AG04449 (cell line): ENCODE measurements at regions not wholly inside any gene's neighbourhood (a gene's known extent, or its start where the extent isn't known, plus 50 kb on each side); places are given as distances from the start of the nearest gene placed in this dataset.

Experiments
- CTCF ChIA-PET: fragments of 350-600 bp; formaldehyde crosslinking; extraction: SDS; loops from one replicate; lab custom pipeline; 2021; ENCODE audit warnings: antibody characterized with exemption; lab: Yijun Ruan, JAX
- POLR2A ChIA-PET: fragments of 400-600, 350-600 bp; formaldehyde crosslinking; extraction: SDS; loops from one replicate; lab custom pipeline; 2020; ENCODE audit warnings: antibody characterized with exemption, inconsistent platforms; lab: Yijun Ruan, JAX
- DNase-seq: peaks from one replicate; pipeline ENCODE4 v3.0.0-alpha.2; 2010; ENCODE audit warnings: low read depth, low spot score
- H3K4me3 ChIP-seq: 2 replicates; pipeline ENCODE4 v1.5.1; 2011; ENCODE audit warnings: low read depth, mild to moderate bottlenecking, control low read depth, low read length
- TF ChIP-seq, protein P1 (sequence below): IDR thresholded peaks from one replicate; pipeline ENCODE4 v1.5.1; 2011; ENCODE audit warnings: mild to moderate bottlenecking, moderate library complexity, low read length, control low read depth, inconsistent platforms; ENCODE audit not compliant: insufficient read depth; ENCODE audit errors: missing control alignments

DNA sequence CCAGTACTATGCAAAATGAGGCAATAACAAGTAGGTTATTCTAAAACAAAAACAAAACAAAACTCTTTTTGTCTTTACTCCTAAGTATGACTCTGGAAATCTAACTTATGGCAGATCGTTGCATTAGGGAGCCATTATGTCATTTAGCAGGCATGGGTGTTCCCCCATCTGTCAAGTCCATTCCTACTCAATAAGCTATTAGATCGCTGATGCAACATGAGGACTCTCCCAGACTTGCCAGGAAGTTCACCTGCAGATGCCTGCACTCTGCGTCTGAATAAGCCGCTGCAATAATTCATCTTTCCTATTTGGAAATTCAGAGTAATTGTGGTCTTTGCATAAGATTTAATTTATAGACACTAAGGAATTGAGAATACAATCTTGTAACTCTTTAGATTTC, 585.0 kb downstream of the KIF4B start:
- H3K4me3 ChIP-seq, result no peak overlapping the region
- POLR2A ChIA-PET, result no interaction called here
- TF ChIP-seq, protein P1, sequence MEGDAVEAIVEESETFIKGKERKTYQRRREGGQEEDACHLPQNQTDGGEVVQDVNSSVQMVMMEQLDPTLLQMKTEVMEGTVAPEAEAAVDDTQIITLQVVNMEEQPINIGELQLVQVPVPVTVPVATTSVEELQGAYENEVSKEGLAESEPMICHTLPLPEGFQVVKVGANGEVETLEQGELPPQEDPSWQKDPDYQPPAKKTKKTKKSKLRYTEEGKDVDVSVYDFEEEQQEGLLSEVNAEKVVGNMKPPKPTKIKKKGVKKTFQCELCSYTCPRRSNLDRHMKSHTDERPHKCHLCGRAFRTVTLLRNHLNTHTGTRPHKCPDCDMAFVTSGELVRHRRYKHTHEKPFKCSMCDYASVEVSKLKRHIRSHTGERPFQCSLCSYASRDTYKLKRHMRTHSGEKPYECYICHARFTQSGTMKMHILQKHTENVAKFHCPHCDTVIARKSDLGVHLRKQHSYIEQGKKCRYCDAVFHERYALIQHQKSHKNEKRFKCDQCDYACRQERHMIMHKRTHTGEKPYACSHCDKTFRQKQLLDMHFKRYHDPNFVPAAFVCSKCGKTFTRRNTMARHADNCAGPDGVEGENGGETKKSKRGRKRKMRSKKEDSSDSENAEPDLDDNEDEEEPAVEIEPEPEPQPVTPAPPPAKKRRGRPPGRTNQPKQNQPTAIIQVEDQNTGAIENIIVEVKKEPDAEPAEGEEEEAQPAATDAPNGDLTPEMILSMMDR, result no peak
- CTCF ChIA-PET, result no interaction called here
- no peak for DNase-seq

DNA sequence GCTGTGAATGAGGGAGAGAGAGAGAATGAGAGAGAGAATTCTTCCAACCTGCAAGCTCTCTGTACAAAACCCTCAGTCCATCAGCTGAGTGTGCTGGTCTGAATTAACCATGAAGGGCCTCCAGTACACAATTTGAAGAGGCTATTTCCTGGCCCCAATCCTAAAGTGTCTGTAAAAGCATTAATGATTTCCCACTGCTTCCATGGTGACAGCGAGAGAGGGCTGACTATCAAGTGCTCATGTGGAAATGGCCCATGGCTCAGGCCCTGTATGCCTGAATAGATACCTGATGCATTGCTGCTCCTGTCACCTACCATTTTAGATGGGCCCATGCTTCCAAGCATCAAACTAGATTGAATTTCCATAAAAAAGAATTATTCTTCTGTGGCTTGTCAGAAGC, 592.4 kb downstream of the KIF4B start:
- no peak for DNase-seq
- TF ChIP-seq, protein P1, result no peak
- ChIA-PET CTCF (no interaction called here), POLR2A (no interaction called here)
- H3K4me3 ChIP-seq, result no peak overlapping the region

DNA sequence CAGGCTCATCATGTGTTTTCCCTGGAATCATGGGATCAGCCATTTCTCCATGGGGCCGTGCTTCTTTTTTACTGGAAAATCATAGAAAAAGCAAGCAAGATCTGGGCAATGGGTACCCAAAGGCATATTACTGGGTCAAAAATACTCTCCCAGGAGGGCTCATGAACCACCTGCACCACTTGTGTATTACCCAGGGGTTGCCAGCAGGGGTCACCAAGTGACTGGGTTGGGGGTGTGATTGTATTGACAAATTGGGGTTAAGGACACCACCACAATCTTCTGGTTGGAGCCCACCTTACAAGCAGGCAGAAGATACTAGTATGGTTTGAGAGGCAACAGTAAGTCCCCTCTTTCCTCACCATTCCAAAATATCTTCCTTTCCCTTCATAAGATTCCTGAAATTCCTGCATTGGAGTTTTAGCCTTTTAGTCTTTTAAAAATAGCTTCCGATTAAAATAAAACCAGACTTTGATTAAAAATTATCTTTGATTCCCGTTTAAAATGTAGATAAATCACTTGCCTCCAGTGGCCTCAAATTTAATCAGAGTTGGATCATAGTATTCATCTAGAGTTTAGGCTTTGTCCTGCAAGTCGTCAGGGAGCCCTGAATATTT, 603.3 kb downstream of the KIF4B start:
- CTCF ChIA-PET, result interaction anchor here (0.9 to 1.1 kb wide), 4 partner anchors 9 to 1213 kb away, joined by 3 to 5 read pairs (median 4); no protein-coding TSS in a partner anchor
- no peak for DNase-seq
- TF ChIP-seq, protein P1, result peak; percentile 72
- POLR2A ChIA-PET, result no interaction called here
- H3K4me3 ChIP-seq, result no peak overlapping the region

DNA sequence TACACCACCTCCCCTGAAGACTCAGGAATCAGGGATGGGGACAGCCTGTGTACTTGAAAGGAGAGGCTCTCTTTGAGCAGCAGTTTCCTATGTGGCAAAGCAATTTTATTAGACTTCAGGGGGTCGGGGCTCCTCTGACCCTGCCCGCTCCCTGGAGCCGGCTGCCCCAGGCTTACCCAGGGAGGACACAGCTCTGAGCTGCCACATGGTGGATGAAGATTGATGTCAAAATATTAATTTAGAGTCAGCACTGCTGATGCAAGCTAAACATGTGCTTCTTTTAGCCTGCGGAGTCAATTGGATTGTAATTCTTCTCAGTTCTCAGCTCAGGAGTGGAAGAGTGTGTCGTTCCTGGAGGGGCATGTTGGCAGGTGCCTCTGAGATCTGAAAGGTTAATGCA, 606.1 kb downstream of the KIF4B start:
- ChIA-PET CTCF (no interaction called here), POLR2A (no interaction called here)
- no peak for DNase-seq
- H3K4me3 ChIP-seq, result no peak overlapping the region
- TF ChIP-seq, protein P1, result no peak

DNA sequence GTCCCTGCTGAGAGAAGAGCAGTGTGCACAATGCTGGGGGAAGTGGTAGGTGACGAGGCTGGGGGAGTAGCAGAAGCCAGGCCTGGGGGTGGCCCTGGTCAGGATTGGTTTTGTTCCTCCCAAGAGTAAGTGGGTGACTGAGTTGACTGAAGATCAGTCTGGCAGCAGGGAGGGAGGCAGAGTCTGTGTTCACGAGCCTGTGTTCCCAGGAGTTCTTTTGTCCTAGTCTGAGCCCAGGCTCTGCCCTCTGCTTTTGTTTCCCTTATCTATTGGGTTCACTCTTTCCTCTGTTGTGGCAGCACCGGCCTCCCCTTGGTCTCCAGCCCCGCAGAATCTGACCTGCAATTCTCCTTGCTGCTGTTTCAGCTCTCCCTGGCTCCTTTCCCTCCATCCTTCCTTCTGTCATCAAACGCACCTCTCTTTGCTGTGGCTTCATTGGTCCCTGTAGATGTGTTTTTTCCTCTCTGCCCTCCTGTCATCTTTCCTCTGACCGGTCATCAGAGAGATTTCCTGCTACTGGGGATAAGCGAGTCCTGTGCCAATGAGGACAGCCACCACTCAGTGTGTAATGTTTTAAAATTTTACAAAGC, 607.4 kb downstream of the KIF4B start:
- TF ChIP-seq, protein P1, result no peak
- DNase-seq, result no peak
- CTCF ChIA-PET, result interaction anchor here (1.4 kb wide), 1 partner anchor 1204 kb away, joined by 5 read pairs; no protein-coding TSS in a partner anchor
- no peak overlapping the region for H3K4me3 ChIP-seq
- POLR2A ChIA-PET, result no interaction called here

DNA sequence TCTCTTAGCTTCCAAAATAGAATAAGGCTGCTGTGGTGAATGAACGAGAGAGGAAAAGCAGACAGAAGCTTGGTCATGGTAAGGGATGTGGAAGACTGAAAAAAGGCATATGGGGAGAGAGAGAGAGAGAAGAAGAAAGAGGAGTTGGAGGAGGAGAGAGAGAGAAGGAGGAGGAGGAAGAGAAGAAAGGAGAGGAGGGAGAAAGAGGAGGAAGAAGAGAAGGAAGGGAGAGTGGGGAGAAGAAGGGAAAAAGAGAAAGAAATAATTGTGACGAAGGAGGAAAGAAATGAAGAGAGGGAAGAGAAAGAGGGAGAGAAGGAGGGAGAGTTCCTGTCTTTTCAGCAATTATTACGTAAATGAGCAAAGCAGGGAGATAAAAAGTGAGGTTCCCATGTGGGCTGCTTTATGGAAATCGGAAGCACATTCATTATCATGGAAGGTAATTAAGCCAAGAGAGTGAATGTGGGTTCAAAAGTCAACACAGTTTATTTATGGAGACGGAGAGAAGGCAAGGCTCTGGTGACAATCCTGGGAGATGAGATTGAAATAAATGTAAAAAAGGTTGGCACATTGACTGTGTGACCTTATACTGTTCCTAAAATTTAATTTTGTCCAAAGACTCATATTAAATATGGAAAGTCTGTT, 611.2 kb downstream of the KIF4B start:
- TF ChIP-seq, protein P1, result no peak
- no peak overlapping the region for H3K4me3 ChIP-seq
- no peak for DNase-seq
- ChIA-PET CTCF (no interaction called here), POLR2A (no interaction called here)
